Erythroblast (primary cell): ENCODE measurements at regions not wholly inside any gene's neighbourhood (a gene's known extent, or its start where the extent isn't known, plus 50 kb on each side); places are given as distances from the start of the nearest gene placed in this dataset.

ENCODE experiments used
- GATA1 ChIP-seq: IDR thresholded peaks from 2 replicates; pipeline ENCODE4 v1.6.1; 2011; ENCODE audit warnings: low read depth, mild to moderate bottlenecking, control low read depth, low read length, moderate library complexity
- POLR2A ChIP-seq: IDR thresholded peaks from 2 replicates; pipeline ENCODE4 v1.6.1; 2011; ENCODE audit warnings: mild to moderate bottlenecking, low read length

- TF ChIP-seq POLR2A (no peak), GATA1 (no peak)
These were observed 267.0 kb downstream of the NUF2 start for GRCh38 chr1:163588796-163589195.
